HEK293T (cell line): ENCODE measurements at regions not wholly inside any gene's neighbourhood (a gene's known extent, or its start where the extent isn't known, plus 50 kb on each side); places are given as distances from the start of the nearest gene placed in this dataset.
A peak's percentile ranks its signal among the peaks of the same experiment; 100 is the strongest.

Experiments
- CTCF ChIA-PET: fragments of 350-600 bp; formaldehyde crosslinking; extraction: SDS; loops from one replicate; lab custom pipeline; 2021; ENCODE audit warnings: antibody characterized with exemption, inconsistent platforms; lab: Yijun Ruan, JAX
- POLR2A ChIA-PET: fragments of 350-600 bp; formaldehyde crosslinking; extraction: SDS; loops from one replicate; lab custom pipeline; 2020; ENCODE audit warnings: antibody characterized with exemption, inconsistent platforms; lab: Yijun Ruan, JAX
- DNase-seq: peaks from one replicate; pipeline ENCODE4 v3.0.0; 2012; ENCODE audit warnings: mixed read lengths; ENCODE audit errors: extremely low spot score
- ARNT ChIP-seq: fragments of 450-650 bp; IDR thresholded peaks from 2 replicates; pipeline ENCODE4 v1.6.1; 2017; ENCODE audit warnings: mild to moderate bottlenecking
- BHLHE40 ChIP-seq: fragments of 450-650 bp; IDR thresholded peaks from 2 replicates; pipeline ENCODE4 v1.6.1; 2016; ENCODE audit warnings: mild to moderate bottlenecking, moderate library complexity, borderline replicate concordance
- CTBP1 ChIP-seq: fragments of 450-650 bp; IDR thresholded peaks from 2 replicates; pipeline ENCODE4 v1.6.1; 2016; ENCODE audit warnings: borderline replicate concordance
- ELF4 ChIP-seq: fragments of 450-650 bp; IDR thresholded peaks from 2 replicates; pipeline ENCODE4 v1.6.1; 2017; ENCODE audit warnings: antibody characterized with exemption
- FOXA1 ChIP-seq: fragments of 450-650 bp; IDR thresholded peaks from 2 replicates; pipeline ENCODE4 v1.6.1; 2016; ENCODE audit warnings: mild to moderate bottlenecking
- FOXK2 ChIP-seq: fragments of 450-650 bp; IDR thresholded peaks from 2 replicates; pipeline ENCODE4 v1.6.1; 2016; ENCODE audit warnings: mild to moderate bottlenecking
- FOXM1 ChIP-seq: fragments of 450-650 bp; IDR thresholded peaks from 2 replicates; pipeline ENCODE4 v1.6.1; 2017; ENCODE audit warnings: mild to moderate bottlenecking, borderline replicate concordance
- HDGF ChIP-seq: fragments of 450-650 bp; IDR thresholded peaks from 2 replicates; pipeline ENCODE4 v1.6.1; 2017; ENCODE audit warnings: antibody characterized with exemption, borderline replicate concordance
- L3MBTL2 ChIP-seq: fragments of 450-650 bp; conservative IDR thresholded peaks from 2 replicates; pipeline ENCODE4 v1.6.1; 2016; ENCODE audit warnings: mild to moderate bottlenecking
- LEF1 ChIP-seq: fragments of 450-650 bp; IDR thresholded peaks from 2 replicates; pipeline ENCODE4 v1.6.1; 2017; ENCODE audit warnings: mild to moderate bottlenecking, borderline replicate concordance
- NFRKB ChIP-seq: fragments of 450-650 bp; IDR thresholded peaks from 2 replicates; pipeline ENCODE4 v1.6.1; 2016; ENCODE audit warnings: mild to moderate bottlenecking, moderate library complexity
- PKNOX1 ChIP-seq: fragments of 450-650 bp; IDR thresholded peaks from 2 replicates; pipeline ENCODE4 v1.6.1; 2016
- SP1 ChIP-seq: fragments of 450-650 bp; IDR thresholded peaks from 2 replicates; pipeline ENCODE4 v1.6.1; 2017
- SUZ12 ChIP-seq: fragments of 450-650 bp; IDR thresholded peaks from 2 replicates; pipeline ENCODE4 v1.6.1; 2016; ENCODE audit warnings: mild to moderate bottlenecking
- TARDBP ChIP-seq: fragments of 450-650 bp; IDR thresholded peaks from 2 replicates; pipeline ENCODE4 v1.6.1; 2016
- ZNF384 ChIP-seq: fragments of 450-650 bp; IDR thresholded peaks from 2 replicates; pipeline ENCODE4 v1.6.1; 2016

DNA sequence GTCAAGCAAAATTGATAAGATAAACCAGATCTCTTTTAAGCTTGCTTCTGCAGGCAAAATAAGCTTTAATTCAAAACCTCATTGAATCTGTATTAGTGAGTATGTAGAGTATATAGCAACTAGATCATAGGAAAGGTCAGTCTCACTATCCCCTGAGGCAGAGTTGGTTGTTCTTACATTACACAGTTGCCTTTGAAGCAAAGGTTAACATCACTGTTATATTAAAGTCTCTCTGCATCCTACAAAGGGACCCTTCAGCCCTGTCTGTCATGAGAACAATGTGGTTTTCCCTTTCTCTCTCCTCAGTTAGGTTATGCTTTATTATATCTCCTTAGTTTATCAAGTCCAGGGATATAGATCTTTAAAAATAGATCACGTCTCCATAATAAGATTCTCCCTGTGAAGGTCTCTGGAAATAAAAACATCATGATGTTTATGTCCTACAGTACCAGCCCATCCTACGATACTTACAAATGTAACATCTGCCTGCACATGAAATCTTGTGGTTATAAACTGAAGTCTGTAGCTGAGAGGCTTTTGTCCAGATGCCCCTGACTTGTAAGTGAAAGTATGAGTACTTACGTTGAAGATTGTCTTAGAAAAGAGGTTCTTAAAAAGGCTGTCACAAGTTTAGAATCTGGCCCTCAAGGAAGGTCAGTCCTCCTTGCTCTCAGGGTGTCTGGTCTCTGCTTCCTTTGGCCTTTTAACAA lies 103.6 kb downstream of the VIP start:
- DNase-seq: no peak
- ChIA-PET POLR2A (no interaction called here), CTCF (no interaction called here)
- no peak for TF ChIP-seq CTBP1
- no peak for TF ChIP-seq HDGF
- no peak for TF ChIP-seq NFRKB
- no peak for TF ChIP-seq ARNT
- no peak for TF ChIP-seq BHLHE40
- TF ChIP-seq ELF4: no peak
- TF ChIP-seq SUZ12: no peak
- no peak for TF ChIP-seq FOXK2
- TF ChIP-seq ZNF384: no peak
- TF ChIP-seq SP1: no peak

DNA sequence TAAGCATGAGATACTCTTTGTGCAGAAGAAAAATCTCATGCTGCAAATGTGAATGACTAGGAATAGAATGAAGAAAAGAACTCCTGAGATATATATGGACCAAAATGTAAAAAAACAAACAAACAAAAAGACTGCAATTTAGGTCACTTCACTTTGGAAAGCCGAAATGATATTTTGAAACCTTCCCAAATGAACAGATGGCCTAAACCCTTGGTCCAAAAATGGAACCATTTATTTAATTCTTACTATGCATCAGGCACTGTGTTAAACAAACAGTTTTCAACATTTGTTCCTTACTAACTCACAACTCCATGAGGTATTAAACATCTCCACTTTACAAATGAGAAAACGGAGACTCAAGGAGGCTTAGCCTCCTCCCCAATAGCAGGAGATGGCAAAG lies 107.5 kb downstream of the VIP start:
- CTCF ChIA-PET: no interaction called here
- DNase-seq: no peak
- POLR2A ChIA-PET: no interaction called here

DNA sequence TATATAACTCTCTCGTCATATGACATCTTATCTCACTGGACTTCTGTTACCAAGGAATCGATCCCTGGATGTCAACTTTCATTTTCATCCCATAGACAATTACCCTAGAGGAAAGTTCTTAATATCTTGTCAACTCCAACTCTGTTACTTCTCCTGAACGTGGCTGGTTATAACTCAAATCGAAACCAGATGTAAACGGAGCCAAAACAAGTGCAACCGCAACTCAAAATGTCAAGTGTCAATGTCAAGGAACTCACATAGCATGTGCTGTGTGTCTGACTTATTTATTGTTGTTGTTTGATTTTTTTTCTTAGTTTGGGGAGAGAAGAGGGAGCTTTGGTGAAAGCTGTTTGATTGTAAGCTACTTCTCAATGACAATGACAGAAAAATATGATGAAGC lies 108.6 kb downstream of the VIP start:
- no peak for DNase-seq

More for the DNA sequence above, 107.5 kb downstream of the VIP start:
- TF ChIP-seq ELF4: no peak
- no peak for TF ChIP-seq PKNOX1
- TF ChIP-seq NFRKB: no peak
- TF ChIP-seq ZNF384: no peak
- TF ChIP-seq LEF1: no peak
- no peak for TF ChIP-seq SP1
- no peak for TF ChIP-seq BHLHE40

DNA sequence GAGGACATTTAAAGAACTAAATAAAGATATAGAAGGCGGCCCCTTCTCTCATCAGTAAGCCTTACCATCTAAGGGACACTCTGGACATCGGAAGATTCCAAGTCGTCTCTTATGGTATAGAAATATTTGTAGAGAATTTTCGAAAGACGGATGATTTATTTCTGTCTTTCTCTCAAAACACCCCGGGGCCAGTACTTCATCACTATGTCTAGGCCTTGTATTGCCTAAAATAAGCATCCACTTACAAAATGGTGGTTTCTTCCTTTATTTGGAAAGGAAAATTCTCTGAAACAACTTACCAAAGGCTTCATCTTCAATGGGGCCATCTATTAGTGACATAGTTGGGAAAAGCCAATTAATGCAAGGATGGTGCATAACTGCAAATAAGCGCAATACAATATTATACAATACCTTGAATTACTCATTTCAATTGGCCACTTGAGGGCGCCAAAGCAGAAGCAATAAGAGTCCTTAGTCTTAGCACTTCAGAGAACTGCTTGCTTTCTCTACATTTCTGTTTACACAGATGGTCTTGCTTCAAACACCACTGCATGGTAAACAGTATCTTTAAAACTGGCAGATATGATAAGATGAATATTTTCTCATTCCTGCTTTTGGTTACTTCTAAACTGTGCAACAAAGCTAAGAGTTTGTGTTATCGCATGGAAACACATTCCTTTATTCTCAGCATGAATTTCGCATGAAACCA lies 113.2 kb downstream of the VIP start:
- peak; percentile 53 for DNase-seq
- POLR2A ChIA-PET: no interaction called here

More for the DNA sequence above, 108.6 kb downstream of the VIP start:
- ChIA-PET POLR2A (no interaction called here), CTCF (interaction anchor here (0.8 to 1.1 kb wide), 2 partner anchors 88 to 89 kb away, joined by 3 to 5 read pairs; no protein-coding TSS in a partner anchor)
- TF ChIP-seq L3MBTL2: no peak

GRCh38 chr6:152874267-152874666 lies 108.6 kb downstream of the FBXO5 start:
- TF ChIP-seq SP1: no peak
- TF ChIP-seq FOXM1: no peak
- no peak for TF ChIP-seq ARNT
- no peak for TF ChIP-seq ZNF384
- TF ChIP-seq CTBP1: no peak
- no peak for TF ChIP-seq FOXA1
- TF ChIP-seq L3MBTL2: no peak
- TF ChIP-seq TARDBP: no peak
- TF ChIP-seq HDGF: no peak
- TF ChIP-seq FOXK2: no peak
- no peak for TF ChIP-seq NFRKB
- no peak for TF ChIP-seq LEF1
- TF ChIP-seq ELF4: no peak
- no peak for TF ChIP-seq PKNOX1
- no peak for TF ChIP-seq SUZ12
- TF ChIP-seq BHLHE40: no peak
- ChIA-PET CTCF (interaction anchor here (0.9 kb wide), 1 partner anchor 24 kb away, joined by 3 read pairs; no protein-coding TSS in a partner anchor), POLR2A (no interaction called here)
- no peak for DNase-seq

More for the DNA sequence above, 113.2 kb downstream of the VIP start:
- TF ChIP-seq BHLHE40: no peak
- no peak for TF ChIP-seq ARNT
- no peak for TF ChIP-seq TARDBP
- no peak for TF ChIP-seq SUZ12
- TF ChIP-seq ELF4: no peak
- CTCF ChIA-PET: interaction anchor here (0.7 to 3.1 kb wide), 3 partner anchors 35 to 84 kb away, joined by 3 to 11 read pairs (median 4); no protein-coding TSS in a partner anchor

GRCh38 chr6:152874846-152875568 lies 107.8 kb downstream of the FBXO5 start:
- CTCF ChIA-PET: no interaction called here
- no peak for DNase-seq
- TF ChIP-seq ZNF384 (no peak), FOXA1 (no peak), TARDBP (no peak), FOXK2 (no peak), CTBP1 (no peak), LEF1 (no peak), BHLHE40 (no peak), PKNOX1 (no peak), ARNT (no peak), NFRKB (no peak), SUZ12 (no peak), SP1 (no peak), FOXM1 (no peak), L3MBTL2 (no peak), ELF4 (no peak), HDGF (no peak)
- POLR2A ChIA-PET: no interaction called here
